Heart right ventricle (tissue), 16 donors: ENCODE measurements at regions not wholly inside any gene's neighbourhood (a gene's known extent, or its start where the extent isn't known, plus 50 kb on each side); places are given as distances from the start of the nearest gene placed in this dataset.

Experiments
- ATAC-seq, 8 donors: fragments of 200-7000 bp; cut with Tn5 transposase; one replicate each; pipeline ENCODE4 v1.9.1; 2020; ENCODE audit warnings: mild to moderate bottlenecking in 8 of 8, moderate library complexity in 8 of 8, moderate number of reproducible peaks in 1 of 8
- DNase-seq, 2 donors: peaks; one replicate each; pipeline ENCODE4 v3.0.0-alpha.2; 2020
- H3K27ac ChIP-seq, 10 donors: fragments of 200-600 bp; sonication (generic) in 2 of 10; one replicate each; pipeline versions ENCODE4 v1.5.0 to v1.8.0; 2020 to 2022; ENCODE audit warnings: mild to moderate bottlenecking in 3 of 10
- H3K27me3 ChIP-seq, 7 donors: fragments of 200-600 bp; one replicate each; pipeline ENCODE4 v1.8.0; 2021 to 2022; ENCODE audit warnings: mild to moderate bottlenecking in 2 of 7
- H3K36me3 ChIP-seq, 9 donors: fragments of 200-600 bp; sonication (generic) in 1 of 9; one replicate each; pipeline versions ENCODE4 v1.5.0 to v1.8.0; 2020 to 2022; ENCODE audit warnings: mild to moderate bottlenecking in 2 of 9
- H3K4me1 ChIP-seq, 9 donors: fragments of 200-600 bp; sonication (generic) in 1 of 9; one replicate each; pipeline versions ENCODE4 v1.5.0 to v1.8.0; 2020 to 2022; ENCODE audit warnings: mild to moderate bottlenecking in 4 of 9
- H3K4me3 ChIP-seq, 10 donors: fragments of 200-600 bp; sonication (generic) in 2 of 10; one replicate each; pipeline versions ENCODE4 v1.5.0 to v1.8.0; 2020 to 2022; ENCODE audit warnings: mild to moderate bottlenecking in 7 of 10, moderate library complexity in 2 of 10
- H3K9me3 ChIP-seq, 11 donors: fragments of 200-600 bp in 10 of 11; sonication (generic) in 2 of 11; one replicate each; pipeline versions ENCODE4 v1.5.0 to v1.8.0; 2013 to 2022; ENCODE audit warnings: mild to moderate bottlenecking in 2 of 11, control low read depth in 1 of 11, moderate library complexity in 1 of 11
- WGBS, 2 donors: extraction: QIAGEN DNeasy Blood & Tissue Kit; methylation state at CpG; one replicate each; pipeline ENCODE4 v1.1.7; 2013; ENCODE audit warnings: inconsistent platforms in 1 of 2; 5-methylcytosine and 5-hydroxymethylcytosine counted together
- intact Hi-C, 10 donors: fragments of 100-400 bp; cut with DNase I; formaldehyde crosslinking; loops; one replicate each; pipeline versions ENCODE4 v1.11.1 to v1.14.2; 2022
- TF ChIP-seq, protein P1 (sequence below), 9 donors: fragments of 200-600 bp; sonication (generic) in 2 of 9; IDR thresholded peaks; one replicate each; pipeline versions ENCODE4 v1.5.0 to v1.8.0; 2021 to 2022; ENCODE audit warnings: antibody characterized with exemption in 9 of 9, mild to moderate bottlenecking in 5 of 9, moderate library complexity in 1 of 9
- donor health status: Arrhythmogenic right ventricular cardiomyopathy.
- donor health status: ischemic (EF 13 %, LVEDD 7.1; RV severe dilation, severe dysfunction).
- donor health status: healthy with polysubstance abuse.
- donor health status: DM: no; HTN: yes; CAD: no.
- donor health status: DM: no; HTN: no; CAD: no.
- donor health status: ischemic (EF 25% LVEDD 6.9; RV normal size, moderate dysfunction).
- donor health status: ischemic (EF 25% LVEDD 5.7; RV mildly dilated, moderate dysfunction).
- donor health status: healthy.
- donor health status: DM: yes; HTN: yes; CAD: no.
- donor health status: Ischemic cardiomyopathy.
- donor health status: ischemic (EF 35%, LVEDD 5.7; RV mildly dilated, moderate dysfunction).
- donor health status: nonischemic (EF 11% LVEDD 7.7; RV severe dilation, severe dysfunction).
- donor health status: DM: yes; HTN: yes; CAD: no.
- donor health status: PGD.
- donor health status: ischemic (EF 29% LVEDD 5.4; RV normal size, mild dysfunction).
- donor health status: nonischemic (EF 23%, LVEDD 6.1; RV moderate dilation, normal function).

DNA sequence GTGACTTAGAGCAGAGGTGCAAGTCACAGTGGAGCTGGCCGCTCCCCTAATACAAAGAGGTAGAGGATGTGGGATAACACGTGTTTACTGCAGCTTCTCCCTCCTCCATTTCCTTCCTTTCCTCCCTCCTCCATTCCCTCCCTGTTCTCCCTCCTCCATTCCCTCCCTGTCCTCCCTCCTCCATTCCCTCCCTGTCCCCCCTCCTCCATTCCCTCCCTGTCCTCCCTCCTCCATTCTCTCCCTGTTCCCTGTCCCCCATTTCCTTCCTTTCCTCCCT is 124.0 kb downstream of the CRYAA start:
- Histone ChIP-seq H3K4me3 (no peak overlapping the region), H3K27me3 (peaks cover 0 to 7% (median 0%) of the 10 kb centered on the region in 7 donors), H3K9me3 (peaks cover 0 to 23% (median 11%) of the 10 kb centered on the region in 11 donors), H3K4me1 (peaks cover 0 to 9% (median 0%) of the 10 kb centered on the region in 9 donors), H3K27ac (no peak overlapping the region), H3K36me3 (no peaks in the 10 kb centered on the region)
- 59 to 65% methylated on average over 2 of the region's 2 CpGs for WGBS, 2 donors
- intact Hi-C loops, result no loop called here
- ATAC-seq (no peak), DNase-seq (no peak)
- TF ChIP-seq, protein P1, sequence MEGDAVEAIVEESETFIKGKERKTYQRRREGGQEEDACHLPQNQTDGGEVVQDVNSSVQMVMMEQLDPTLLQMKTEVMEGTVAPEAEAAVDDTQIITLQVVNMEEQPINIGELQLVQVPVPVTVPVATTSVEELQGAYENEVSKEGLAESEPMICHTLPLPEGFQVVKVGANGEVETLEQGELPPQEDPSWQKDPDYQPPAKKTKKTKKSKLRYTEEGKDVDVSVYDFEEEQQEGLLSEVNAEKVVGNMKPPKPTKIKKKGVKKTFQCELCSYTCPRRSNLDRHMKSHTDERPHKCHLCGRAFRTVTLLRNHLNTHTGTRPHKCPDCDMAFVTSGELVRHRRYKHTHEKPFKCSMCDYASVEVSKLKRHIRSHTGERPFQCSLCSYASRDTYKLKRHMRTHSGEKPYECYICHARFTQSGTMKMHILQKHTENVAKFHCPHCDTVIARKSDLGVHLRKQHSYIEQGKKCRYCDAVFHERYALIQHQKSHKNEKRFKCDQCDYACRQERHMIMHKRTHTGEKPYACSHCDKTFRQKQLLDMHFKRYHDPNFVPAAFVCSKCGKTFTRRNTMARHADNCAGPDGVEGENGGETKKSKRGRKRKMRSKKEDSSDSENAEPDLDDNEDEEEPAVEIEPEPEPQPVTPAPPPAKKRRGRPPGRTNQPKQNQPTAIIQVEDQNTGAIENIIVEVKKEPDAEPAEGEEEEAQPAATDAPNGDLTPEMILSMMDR (IDR thresholded peaks at IDR 0.05), result no peak

DNA sequence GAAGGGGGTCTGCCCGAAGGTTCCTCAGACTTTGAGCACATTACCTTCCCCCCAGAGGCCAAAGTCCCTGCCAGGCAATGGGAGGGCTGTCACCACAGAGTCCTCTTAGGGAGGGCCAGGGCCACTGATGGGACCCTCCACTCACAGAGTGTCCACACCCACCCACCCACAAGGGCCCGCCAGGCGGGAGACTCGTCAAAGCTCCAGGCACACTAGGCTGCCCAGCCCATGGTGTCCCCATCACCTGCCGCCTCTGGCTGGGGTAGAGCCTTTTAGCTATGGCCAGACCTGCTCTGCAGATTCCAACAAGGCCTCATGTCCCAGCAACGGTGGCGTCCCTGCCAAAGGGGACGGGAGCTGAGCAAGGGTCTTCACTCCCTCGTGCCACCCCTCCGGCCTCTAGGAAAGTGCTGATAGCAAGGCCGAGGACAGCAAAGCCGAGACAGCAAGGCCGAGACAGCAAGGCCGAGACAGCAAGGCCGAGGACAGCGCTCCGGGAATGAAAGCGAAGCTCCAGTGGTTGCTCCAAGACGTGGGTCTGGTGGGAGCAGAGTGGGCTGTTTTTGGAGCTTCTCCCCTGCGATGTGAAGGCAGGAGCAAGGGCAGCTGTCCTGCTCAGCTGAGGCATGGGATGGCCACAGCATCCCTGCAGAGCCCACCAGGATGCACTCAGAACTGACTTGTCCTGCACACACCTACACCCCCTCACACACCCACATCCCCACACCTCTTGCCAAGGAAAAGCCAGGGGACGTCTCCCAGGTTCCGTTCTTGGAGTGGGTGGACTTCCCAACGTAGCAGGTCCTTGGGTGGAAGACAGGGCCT is 123.4 kb downstream of the CRYAA start:
- Histone ChIP-seq H3K36me3 (no peaks in the 10 kb centered on the region), H3K4me1 (peaks cover 0 to 9% (median 0%) of the 10 kb centered on the region in 9 donors), H3K27me3 (peaks cover 0 to 7% (median 0%) of the 10 kb centered on the region in 7 donors), H3K27ac (no peak overlapping the region), H3K4me3 (no peak overlapping the region), H3K9me3 (peaks cover 0 to 23% (median 11%) of the 10 kb centered on the region in 11 donors)
- no peak for ATAC-seq
- 88 to 89% methylated on average over 23 of the region's 23 CpGs for WGBS, 2 donors
- intact Hi-C loops, result no loop called here
- TF ChIP-seq, protein P1 (IDR thresholded peaks at IDR 0.05), result no peak
- no peak for DNase-seq

DNA sequence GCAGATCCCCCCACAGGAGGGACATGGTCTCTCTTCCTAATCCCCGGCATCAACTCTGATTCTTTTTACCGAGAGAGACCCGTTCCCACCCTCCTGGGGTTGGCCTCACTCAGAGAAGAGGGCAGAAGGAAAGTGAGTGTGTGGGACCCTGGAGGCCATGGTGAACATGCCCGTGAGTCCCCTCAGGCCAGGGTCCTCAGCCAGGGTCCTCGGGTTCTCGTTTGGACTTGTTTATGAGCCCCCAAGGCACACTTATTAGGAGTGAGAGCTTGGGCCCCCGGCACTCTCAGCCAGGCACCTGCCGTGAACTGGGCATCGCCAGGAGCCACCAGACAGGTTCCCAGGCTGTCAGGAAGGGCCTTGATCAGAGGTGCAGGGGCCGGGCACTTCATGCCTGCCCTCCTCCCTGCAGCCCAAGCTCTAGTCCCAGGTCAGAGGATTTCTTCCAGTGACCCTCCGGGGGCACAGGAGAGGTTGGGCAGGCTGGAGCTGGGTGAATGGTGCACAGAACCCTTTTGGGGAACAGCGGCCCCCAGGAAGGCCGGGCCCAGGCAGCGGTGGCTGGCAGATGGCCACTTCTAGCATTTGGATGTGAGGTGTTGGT is 122.6 kb downstream of the CRYAA start:
- intact Hi-C loops, result no loop called here
- ATAC-seq (no peak), DNase-seq (no peak)
- Histone ChIP-seq H3K36me3 (no peaks in the 10 kb centered on the region), H3K4me3 (no peak overlapping the region), H3K27ac (no peak overlapping the region), H3K9me3 (peaks cover 0 to 23% (median 11%) of the 10 kb centered on the region in 11 donors), H3K27me3 (peaks cover 0 to 7% (median 0%) of the 10 kb centered on the region in 7 donors), H3K4me1 (peaks cover 0 to 9% (median 0%) of the 10 kb centered on the region in 9 donors)
- TF ChIP-seq, protein P1 (IDR thresholded peaks at IDR 0.05), result no peak
- 93 to 94% methylated on average over 14 of the region's 14 CpGs for WGBS, 2 donors

DNA sequence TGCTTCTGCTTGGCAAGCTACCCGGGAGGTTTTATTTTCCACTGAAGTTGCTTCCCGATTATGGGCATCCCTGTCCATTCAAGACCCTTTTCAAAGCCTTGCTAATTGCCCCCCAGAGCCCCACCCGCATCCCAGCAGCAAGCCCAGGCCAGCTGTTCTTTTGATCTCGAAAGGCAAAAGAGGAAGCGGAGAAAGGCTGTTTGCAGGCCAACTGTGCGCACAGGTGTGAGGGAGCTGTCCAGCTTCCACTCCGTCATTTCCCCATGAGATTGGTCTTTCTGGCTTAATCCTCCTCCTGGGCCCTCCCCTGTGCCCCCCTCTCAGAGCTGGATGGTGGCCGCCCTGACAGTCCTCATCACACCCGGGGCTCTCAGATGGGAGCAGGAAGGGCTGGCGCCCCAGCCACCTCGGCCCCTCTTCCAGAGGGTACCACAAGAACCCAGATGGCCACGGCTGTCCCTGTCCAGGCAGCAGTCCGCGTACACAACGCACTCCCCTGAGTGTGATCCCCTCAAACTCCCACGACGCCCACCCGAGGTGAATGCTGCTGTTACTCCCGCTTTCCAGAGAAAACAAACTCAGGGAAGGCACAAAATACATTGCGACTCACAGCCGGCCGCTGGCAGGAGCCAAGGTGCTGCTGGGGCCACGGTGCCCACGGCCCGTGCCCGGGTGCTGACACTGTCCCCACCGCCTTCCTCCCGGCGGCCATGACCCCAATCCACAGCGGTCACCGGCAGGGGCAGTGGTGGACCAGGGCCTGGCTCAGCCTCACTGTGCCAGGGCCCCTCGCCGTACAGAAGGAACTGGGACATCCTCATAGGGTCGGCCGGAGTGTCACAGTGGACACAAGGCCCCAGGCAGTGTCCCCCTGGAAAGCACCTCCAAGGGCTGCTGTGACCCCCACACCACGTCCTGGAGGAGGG is 121.9 kb downstream of the CRYAA start:
- DNase-seq (no peak), ATAC-seq (peak in 3 of 8 donors; percentile 20 to 32 (median 29))
- intact Hi-C loops, result no loop called here
- Histone ChIP-seq H3K4me3 (no peak overlapping the region), H3K9me3 (peaks cover 0 to 17% (median 8%) of the 10 kb centered on the region in 11 donors), H3K27ac (no peak overlapping the region), H3K27me3 (peaks cover 0 to 7% (median 0%) of the 10 kb centered on the region in 7 donors), H3K4me1 (peaks cover 0 to 9% (median 0%) of the 10 kb centered on the region in 9 donors), H3K36me3 (no peaks in the 10 kb centered on the region)
- TF ChIP-seq, protein P1 (IDR thresholded peaks at IDR 0.05), result no peak
- 76 to 78% methylated on average over 35 to 36 of the region's 36 CpGs for WGBS, 2 donors
